ENCODE measurements at regions not wholly inside any gene's neighbourhood (a gene's known extent, or its start where the extent isn't known, plus 50 kb on each side); places are given as distances from the start of the nearest gene placed in this dataset.
"Not testable (repeated sequence)": the region's sequence is repeated elsewhere in the genome, so short reads cannot be mapped to it uniquely, and the experiment has no call there.

GRCh38 chr5:99621772-99622681, 693.2 kb upstream of the CHD1 start:
- no peak for DNase-seq (ENCODE audit: extremely low read depth, low read depth, low spot score)

GRCh38 chr5:99617335-99617734, 688.5 kb upstream of the CHD1 start:
- DNase-seq (ENCODE audit: extremely low read depth, low read depth, low spot score): no peak

- DNase-seq (ENCODE audit: extremely low read depth, low read depth, low spot score): no peak
Observed at GRCh38 chr5:99614888-99615287, 686.1 kb upstream of the CHD1 start.

GRCh38 chr5:99607124-99607523, 678.3 kb upstream of the CHD1 start:
- DNase-seq (ENCODE audit: extremely low read depth, low read depth, low spot score): no peak

- DNase-seq (ENCODE audit: extremely low read depth, low read depth, low spot score): no peak
Observed at GRCh38 chr5:99605904-99606303, 677.1 kb upstream of the CHD1 start.

GRCh38 chr5:99600952-99601351, 672.1 kb upstream of the CHD1 start:
- DNase-seq (ENCODE audit: extremely low read depth, low read depth, low spot score): no peak

GRCh38 chr5:99590806-99591205, 662.0 kb upstream of the CHD1 start:
- DNase-seq (ENCODE audit: extremely low read depth, low read depth, low spot score): no peak

- DNase-seq (ENCODE audit: extremely low read depth, low read depth, low spot score): no peak
Observed at GRCh38 chr5:99589424-99589823, 660.6 kb upstream of the CHD1 start.

GRCh38 chr5:99587983-99588382, 659.2 kb upstream of the CHD1 start:
- DNase-seq (ENCODE audit: extremely low read depth, low read depth, low spot score): no peak

GRCh38 chr5:99586878-99587277, 658.1 kb upstream of the CHD1 start:
- no peak for DNase-seq (ENCODE audit: extremely low read depth, low read depth, low spot score)

GRCh38 chr5:99581204-99581603, 652.4 kb upstream of the CHD1 start:
- peak; percentile 42 for DNase-seq (ENCODE audit: extremely low read depth, low read depth, low spot score)

- DNase-seq (ENCODE audit: extremely low read depth, low read depth, low spot score): not testable (repeated sequence)
Observed at GRCh38 chr5:99562937-99563627, 634.3 kb upstream of the CHD1 start.

- no peak for DNase-seq (ENCODE audit: extremely low read depth, low read depth, low spot score)
Observed at GRCh38 chr5:99553211-99553810, 624.5 kb upstream of the CHD1 start.

GRCh38 chr5:99544356-99544755, 615.5 kb upstream of the CHD1 start:
- no peak for DNase-seq (ENCODE audit: extremely low read depth, low read depth, low spot score)

GRCh38 chr5:99543841-99544240, 615.0 kb upstream of the CHD1 start:
- no peak for DNase-seq (ENCODE audit: extremely low read depth, low read depth, low spot score)

GRCh38 chr5:99534241-99534640, 605.4 kb upstream of the CHD1 start:
- DNase-seq (ENCODE audit: extremely low read depth, low read depth, low spot score): not testable (repeated sequence)

- DNase-seq (ENCODE audit: extremely low read depth, low read depth, low spot score): not testable (repeated sequence)
Observed at GRCh38 chr5:99521666-99522065, 592.9 kb upstream of the CHD1 start.

- not testable (repeated sequence) for DNase-seq (ENCODE audit: extremely low read depth, low read depth, low spot score)
Observed at GRCh38 chr5:99515864-99516490, 587.2 kb upstream of the CHD1 start.

GRCh38 chr5:99510237-99510866, 581.5 kb upstream of the CHD1 start:
- not testable (repeated sequence) for DNase-seq (ENCODE audit: extremely low read depth, low read depth, low spot score)

GRCh38 chr5:99509064-99509463, 580.3 kb upstream of the CHD1 start:
- not testable (repeated sequence) for DNase-seq (ENCODE audit: extremely low read depth, low read depth, low spot score)

- not testable (repeated sequence) for DNase-seq (ENCODE audit: extremely low read depth, low read depth, low spot score)
Observed at GRCh38 chr5:99495456-99495855, 566.6 kb upstream of the CHD1 start.
